CD4-positive, CD25-positive, alpha-beta regulatory T cell (primary cell): ENCODE measurements at regions not wholly inside any gene's neighbourhood (a gene's known extent, or its start where the extent isn't known, plus 50 kb on each side); places are given as distances from the start of the nearest gene placed in this dataset.

Experiments used
- ATAC-seq, 2 donors: fragments of 150-1000 bp; cut with Tn5 transposase; one replicate each; pipeline ENCODE4 v1.10.0; 2021; ENCODE audit warnings: low read depth in 2 of 2, moderate number of reproducible peaks in 2 of 2, moderate library complexity in 1 of 2
- DNase-seq, 3 donors: peaks; one replicate each; pipeline versions ENCODE4 v3.0.0 to v3.0.0-alpha.2; 2012 to 2022; ENCODE audit warnings: mixed read lengths in 1 of 3
- H3K27ac ChIP-seq: one replicate; pipeline ENCODE4 v1.7.0; 2013; ENCODE audit warnings: mild to moderate bottlenecking, low read length; ENCODE audit not compliant: insufficient read depth, poor library complexity, severe bottlenecking
- H3K27me3 ChIP-seq: one replicate; pipeline ENCODE4 v1.7.0; 2013; ENCODE audit warnings: low read length; ENCODE audit not compliant: control insufficient read depth, insufficient read depth
- H3K36me3 ChIP-seq: one replicate; pipeline ENCODE4 v1.7.0; 2013; ENCODE audit warnings: mild to moderate bottlenecking, low read length, moderate library complexity; ENCODE audit not compliant: control insufficient read depth, insufficient read depth
- H3K4me1 ChIP-seq: 2 replicates; pipeline ENCODE4 v1.7.0; 2013; ENCODE audit warnings: mild to moderate bottlenecking, low read length; ENCODE audit not compliant: insufficient read depth, control insufficient read depth, poor library complexity, severe bottlenecking
- H3K4me3 ChIP-seq: one replicate; pipeline ENCODE4 v1.7.0; 2013; ENCODE audit warnings: low read depth, mild to moderate bottlenecking, low read length, moderate library complexity
- H3K9me3 ChIP-seq, 2 experiments: 1 replicate in 1 of 2; 2 replicates in 1 of 2; pipeline ENCODE4 v1.7.0; 2013; ENCODE audit warnings: low read length in 2 of 2, mild to moderate bottlenecking in 1 of 2, moderate library complexity in 1 of 2; ENCODE audit not compliant: control insufficient read depth in 2 of 2
- H3K27ac Mint-ChIP-seq, 3 donors: one replicate each; pipeline ENCODE4 v1.8.0; 2020 to 2022; ENCODE audit warnings: mild to moderate bottlenecking in 3 of 3, mixed read lengths in 3 of 3, moderate library complexity in 2 of 3
- H3K27me3 Mint-ChIP-seq: one replicate; pipeline ENCODE4 v1.8.0; 2022; ENCODE audit warnings: mild to moderate bottlenecking, mixed read lengths
- H3K36me3 Mint-ChIP-seq: one replicate; pipeline ENCODE4 v1.8.0; 2020; ENCODE audit warnings: mixed read lengths
- H3K4me1 Mint-ChIP-seq, 4 donors: one replicate each; pipeline ENCODE4 v1.8.0; 2020 to 2022; ENCODE audit warnings: mixed read lengths in 4 of 4, mild to moderate bottlenecking in 1 of 4
- H3K4me3 Mint-ChIP-seq, 4 donors: one replicate each; pipeline ENCODE4 v1.8.0; 2020 to 2022; ENCODE audit warnings: mild to moderate bottlenecking in 4 of 4, mixed read lengths in 4 of 4, moderate library complexity in 3 of 4
- H3K9me3 Mint-ChIP-seq, 7 donors: one replicate each; pipeline ENCODE4 v1.8.0; 2020 to 2022; ENCODE audit warnings: mixed read lengths in 7 of 7, mild to moderate bottlenecking in 3 of 7, moderate library complexity in 2 of 7

- H3K27me3 Mint-ChIP-seq = peaks cover 8% of the 10 kb centered on the region
- DNase-seq (no peak), ATAC-seq (no peak)
- Histone ChIP-seq H3K4me3 (no peak overlapping the region), H3K4me1 (no peaks in the 10 kb centered on the region), H3K27me3 (no peaks in the 10 kb centered on the region), H3K36me3 (no peaks in the 10 kb centered on the region), H3K9me3 (no peaks in the 10 kb centered on the region), H3K27ac (no peak overlapping the region)
- H3K27ac Mint-ChIP-seq = no peak overlapping the region
- no peaks in the 10 kb centered on the region for H3K4me1 Mint-ChIP-seq
- H3K4me3 Mint-ChIP-seq = no peak overlapping the region
- no peaks in the 10 kb centered on the region for H3K9me3 Mint-ChIP-seq
- no peaks in the 10 kb centered on the region for H3K36me3 Mint-ChIP-seq
These were observed 304.3 kb upstream of the UMPS start for GRCh38 chr3:124425972-124426371.

- no peaks in the 10 kb centered on the region for H3K9me3 ChIP-seq
- Mint-ChIP-seq H3K9me3 (no peaks in the 10 kb centered on the region), H3K36me3 (no peaks in the 10 kb centered on the region), H3K27me3 (peaks cover 8% of the 10 kb centered on the region), H3K27ac (no peak overlapping the region), H3K4me1 (no peaks in the 10 kb centered on the region), H3K4me3 (no peak overlapping the region)
- DNase-seq = no peak
- H3K4me3 ChIP-seq = no peak overlapping the region
- no peak overlapping the region for H3K27ac ChIP-seq
- H3K27me3 ChIP-seq = no peaks in the 10 kb centered on the region
- ATAC-seq = no peak
- H3K4me1 ChIP-seq = no peaks in the 10 kb centered on the region
- H3K36me3 ChIP-seq = no peaks in the 10 kb centered on the region
These were observed 301.7 kb upstream of the UMPS start for GRCh38 chr3:124428372-124429128.

GRCh38 chr3:124429129-124429815, 301.0 kb upstream of the UMPS start:
- Mint-ChIP-seq H3K36me3 (no peaks in the 10 kb centered on the region), H3K9me3 (no peaks in the 10 kb centered on the region), H3K27me3 (peaks cover 8% of the 10 kb centered on the region), H3K4me1 (no peaks in the 10 kb centered on the region), H3K4me3 (no peak overlapping the region), H3K27ac (no peak overlapping the region)
- H3K4me3 ChIP-seq = no peak overlapping the region
- H3K36me3 ChIP-seq = no peaks in the 10 kb centered on the region
- no peaks in the 10 kb centered on the region for H3K4me1 ChIP-seq
- H3K9me3 ChIP-seq = no peaks in the 10 kb centered on the region
- H3K27ac ChIP-seq = no peak overlapping the region
- no peak for ATAC-seq
- no peaks in the 10 kb centered on the region for H3K27me3 ChIP-seq
- no peak for DNase-seq

DNA sequence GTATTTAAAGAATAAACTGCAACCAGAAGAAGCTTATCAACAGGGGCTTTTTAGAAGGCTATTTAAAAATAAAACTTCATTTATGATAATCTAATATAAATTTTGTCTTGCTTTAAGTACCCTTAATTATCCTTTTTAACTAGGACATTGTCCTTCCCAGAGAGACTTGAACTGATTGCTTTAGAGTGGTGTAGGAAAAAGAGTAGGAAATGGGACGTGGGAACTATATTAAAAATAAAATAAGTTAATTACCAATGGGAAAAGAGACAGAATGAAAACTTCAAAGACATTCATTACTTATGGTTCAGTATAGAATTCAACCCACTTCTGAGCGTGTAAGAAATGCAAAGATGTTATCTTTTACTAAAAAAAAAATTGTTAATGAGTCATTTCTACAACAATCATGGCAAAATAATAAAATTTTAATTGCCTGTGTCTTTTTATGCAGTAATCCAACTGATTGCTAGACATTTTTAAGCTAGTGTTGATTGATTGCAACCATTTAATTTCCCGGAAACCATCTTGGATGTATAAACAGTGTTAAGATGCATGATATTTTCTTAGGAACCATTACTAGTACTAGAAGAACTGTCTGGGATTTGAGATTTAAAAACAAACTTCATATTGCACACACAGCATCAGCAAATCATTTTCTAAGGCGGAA, 298.8 kb upstream of the UMPS start:
- DNase-seq (no peak), ATAC-seq (no peak)
- H3K4me1 ChIP-seq = no peaks in the 10 kb centered on the region
- no peaks in the 10 kb centered on the region for H3K9me3 Mint-ChIP-seq
- no peak overlapping the region for H3K4me3 ChIP-seq
- H3K9me3 ChIP-seq = no peaks in the 10 kb centered on the region
- H3K27ac Mint-ChIP-seq = no peak overlapping the region
- no peaks in the 10 kb centered on the region for H3K36me3 ChIP-seq
- peaks cover 12% of the 10 kb centered on the region for H3K27me3 Mint-ChIP-seq
- H3K4me1 Mint-ChIP-seq = no peaks in the 10 kb centered on the region
- no peak overlapping the region for H3K4me3 Mint-ChIP-seq
- no peaks in the 10 kb centered on the region for H3K27me3 ChIP-seq
- no peaks in the 10 kb centered on the region for H3K36me3 Mint-ChIP-seq
- H3K27ac ChIP-seq = no peak overlapping the region

DNA sequence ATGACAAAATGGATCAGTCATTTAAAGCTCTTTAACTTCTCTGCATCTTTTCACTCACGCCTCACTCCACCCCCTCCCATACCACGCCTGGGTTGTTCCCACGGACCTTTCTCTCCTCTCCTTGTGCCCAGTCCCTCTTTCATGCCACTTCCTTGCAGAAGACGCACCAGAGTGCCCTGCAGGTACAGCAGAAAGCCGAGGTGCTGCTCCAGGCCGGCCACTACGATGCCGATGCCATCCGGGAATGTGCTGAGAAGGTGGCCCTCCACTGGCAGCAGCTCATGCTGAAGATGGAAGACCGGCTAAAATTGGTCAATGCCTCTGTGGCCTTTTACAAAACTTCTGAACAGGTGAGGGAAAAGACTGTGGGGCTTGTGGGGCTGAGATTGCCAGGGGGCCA, 296.1 kb upstream of the UMPS start:
- Histone ChIP-seq H3K9me3 (no peaks in the 10 kb centered on the region), H3K27ac (no peak overlapping the region), H3K27me3 (no peaks in the 10 kb centered on the region), H3K4me3 (no peak overlapping the region), H3K36me3 (no peaks in the 10 kb centered on the region), H3K4me1 (no peaks in the 10 kb centered on the region)
- Mint-ChIP-seq H3K4me1 (no peaks in the 10 kb centered on the region), H3K27ac (no peak overlapping the region), H3K36me3 (no peaks in the 10 kb centered on the region), H3K9me3 (no peaks in the 10 kb centered on the region), H3K4me3 (no peak overlapping the region), H3K27me3 (peaks cover 12% of the 10 kb centered on the region)
- DNase-seq (no peak), ATAC-seq (no peak)

- Histone ChIP-seq H3K4me3 (no peak overlapping the region), H3K9me3 (no peaks in the 10 kb centered on the region), H3K27me3 (no peaks in the 10 kb centered on the region), H3K4me1 (no peaks in the 10 kb centered on the region), H3K36me3 (no peaks in the 10 kb centered on the region), H3K27ac (no peak overlapping the region)
- H3K4me1 Mint-ChIP-seq = no peaks in the 10 kb centered on the region
- no peaks in the 10 kb centered on the region for H3K36me3 Mint-ChIP-seq
- ATAC-seq (no peak), DNase-seq (no peak)
- H3K27ac Mint-ChIP-seq = no peak overlapping the region
- H3K9me3 Mint-ChIP-seq = no peaks in the 10 kb centered on the region
- peaks cover 8% of the 10 kb centered on the region for H3K27me3 Mint-ChIP-seq
- no peak overlapping the region for H3K4me3 Mint-ChIP-seq
These were observed 294.8 kb upstream of the UMPS start for GRCh38 chr3:124435467-124435866.

DNA sequence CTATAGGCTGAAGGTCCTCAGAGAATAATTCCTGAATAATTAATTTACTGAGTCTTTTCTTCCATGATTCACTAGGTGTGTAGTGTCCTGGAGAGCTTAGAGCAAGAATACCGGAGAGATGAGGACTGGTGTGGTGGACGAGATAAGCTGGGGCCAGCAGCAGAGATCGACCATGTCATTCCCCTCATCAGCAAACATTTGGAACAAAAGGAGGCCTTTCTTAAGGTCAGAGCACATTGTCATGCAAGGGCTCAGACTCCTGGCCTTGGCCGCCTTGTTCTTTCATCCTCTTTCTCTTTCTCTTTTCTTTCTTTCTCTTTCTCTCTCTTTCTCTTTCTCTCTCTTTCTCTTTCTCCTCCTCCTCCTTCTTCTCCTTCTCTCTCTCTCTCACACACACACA, 291.4 kb upstream of the UMPS start:
- H3K36me3 ChIP-seq = no peaks in the 10 kb centered on the region
- H3K4me1 ChIP-seq = no peaks in the 10 kb centered on the region
- H3K27me3 ChIP-seq = peaks cover under 1% of the 10 kb centered on the region
- H3K27ac ChIP-seq = no peak overlapping the region
- no peak overlapping the region for H3K27ac Mint-ChIP-seq
- no peaks in the 10 kb centered on the region for H3K9me3 Mint-ChIP-seq
- H3K9me3 ChIP-seq = no peaks in the 10 kb centered on the region
- no peak for DNase-seq
- H3K27me3 Mint-ChIP-seq = peaks cover 10% of the 10 kb centered on the region
- no peaks in the 10 kb centered on the region for H3K36me3 Mint-ChIP-seq
- ATAC-seq = no peak
- no peak overlapping the region for H3K4me3 Mint-ChIP-seq
- H3K4me1 Mint-ChIP-seq = no peaks in the 10 kb centered on the region
- no peak overlapping the region for H3K4me3 ChIP-seq
